ENCODE measurements at regions not wholly inside any gene's neighbourhood (a gene's known extent, or its start where the extent isn't known, plus 50 kb on each side); places are given as distances from the start of the nearest gene placed in this dataset.

GRCh38 chr13:53703371-53704080 is 674.9 kb downstream of the OLFM4 start:
- no peak overlapping the region for H3K4me3 ChIP-seq (ENCODE audit: low read length)
- no peaks in the 10 kb centered on the region for H3K36me3 ChIP-seq (ENCODE audit: control insufficient read depth, insufficient read depth, low read length, severe bottlenecking)
- no peak overlapping the region for H3K9ac ChIP-seq (ENCODE audit: low read length)
- no peaks in the 10 kb centered on the region for H3K27me3 ChIP-seq (replicated peaks; ENCODE audit: control insufficient read depth, insufficient read depth, low read length)
- DNase-seq (ENCODE audit: low read depth): no peak
- H3K4me1 ChIP-seq (ENCODE audit: control insufficient read depth, insufficient read depth, low read length): no peaks in the 10 kb centered on the region
- H3K9me3 ChIP-seq (ENCODE audit: control insufficient read depth, low read length): no peaks in the 10 kb centered on the region

GRCh38 chr13:53719281-53719680 is 690.7 kb downstream of the OLFM4 start:
- H3K27me3 ChIP-seq (replicated peaks; ENCODE audit: control insufficient read depth, insufficient read depth, low read length): no peaks in the 10 kb centered on the region
- peaks cover 16% of the 10 kb centered on the region for H3K9me3 ChIP-seq (ENCODE audit: control insufficient read depth, low read length)
- H3K4me3 ChIP-seq (ENCODE audit: low read length): no peak overlapping the region

DNA sequence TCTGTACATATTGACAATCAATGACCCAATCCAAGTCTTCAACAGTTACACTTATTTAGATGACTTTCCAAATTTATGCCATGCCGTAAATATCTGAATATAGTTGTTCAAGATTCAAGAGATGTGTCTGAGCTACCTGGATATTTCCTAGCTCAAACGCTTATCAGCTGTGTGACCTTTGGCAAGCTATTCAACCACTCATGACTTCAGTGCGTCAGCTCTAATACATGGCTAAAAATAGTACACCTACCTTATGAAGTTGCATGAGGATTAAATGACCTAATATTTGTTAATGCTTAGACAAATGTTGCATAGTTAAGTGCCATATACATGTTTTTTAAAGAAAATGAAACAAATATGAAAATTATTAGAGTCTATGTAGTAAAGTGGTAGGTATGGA is 704.1 kb downstream of the OLFM4 start:
- no peak overlapping the region for H3K4me3 ChIP-seq (ENCODE audit: low read length)
- H3K27me3 ChIP-seq (replicated peaks; ENCODE audit: control insufficient read depth, insufficient read depth, low read length): no peaks in the 10 kb centered on the region
- H3K4me1 ChIP-seq (ENCODE audit: control insufficient read depth, insufficient read depth, low read length): no peaks in the 10 kb centered on the region
- no peak overlapping the region for H3K9ac ChIP-seq (ENCODE audit: low read length)
- no peaks in the 10 kb centered on the region for H3K9me3 ChIP-seq (ENCODE audit: control insufficient read depth, low read length)
- DNase-seq (ENCODE audit: low read depth): no peak
- H3K36me3 ChIP-seq (ENCODE audit: control insufficient read depth, insufficient read depth, low read length, severe bottlenecking): no peaks in the 10 kb centered on the region

More at GRCh38 chr13:53719281-53719680, 690.7 kb downstream of the OLFM4 start:
- no peaks in the 10 kb centered on the region for H3K4me1 ChIP-seq (ENCODE audit: control insufficient read depth, insufficient read depth, low read length)
- H3K36me3 ChIP-seq (ENCODE audit: control insufficient read depth, insufficient read depth, low read length, severe bottlenecking): no peaks in the 10 kb centered on the region
- H3K9ac ChIP-seq (ENCODE audit: low read length): no peak overlapping the region
- no peak for DNase-seq (ENCODE audit: low read depth)

GRCh38 chr13:53743906-53744305 is 715.3 kb downstream of the OLFM4 start:
- Histone ChIP-seq H3K36me3 (ENCODE audit: control insufficient read depth, insufficient read depth, low read length, severe bottlenecking) (no peaks in the 10 kb centered on the region), H3K4me1 (ENCODE audit: control insufficient read depth, insufficient read depth, low read length) (no peaks in the 10 kb centered on the region), H3K27me3 (replicated peaks; ENCODE audit: control insufficient read depth, insufficient read depth, low read length) (no peaks in the 10 kb centered on the region), H3K9ac (ENCODE audit: low read length) (no peak overlapping the region), H3K9me3 (ENCODE audit: control insufficient read depth, low read length) (no peaks in the 10 kb centered on the region), H3K4me3 (ENCODE audit: low read length) (no peak overlapping the region)
- no peak for DNase-seq (ENCODE audit: low read depth)

DNA sequence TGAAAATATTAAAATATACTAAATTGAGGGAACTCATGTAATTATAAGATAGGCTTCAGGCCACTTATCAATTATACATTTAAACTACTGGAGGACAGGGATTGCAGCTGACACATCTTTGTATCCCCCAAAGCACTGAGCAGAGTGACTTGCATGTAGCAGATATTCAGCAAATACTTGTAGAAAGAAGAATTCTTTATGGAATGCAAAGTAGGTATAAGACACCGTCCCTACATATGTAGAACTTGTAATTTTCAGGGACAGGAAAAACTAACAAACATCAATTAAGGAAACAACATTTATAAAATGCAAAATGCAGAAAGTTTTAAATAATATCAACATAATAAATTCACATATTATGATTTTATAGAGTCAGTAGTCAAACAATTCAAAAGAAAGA is 719.2 kb downstream of the OLFM4 start:
- no peaks in the 10 kb centered on the region for H3K36me3 ChIP-seq (ENCODE audit: control insufficient read depth, insufficient read depth, low read length, severe bottlenecking)
- no peak overlapping the region for H3K4me3 ChIP-seq (ENCODE audit: low read length)
- no peaks in the 10 kb centered on the region for H3K4me1 ChIP-seq (ENCODE audit: control insufficient read depth, insufficient read depth, low read length)
- no peak overlapping the region for H3K9ac ChIP-seq (ENCODE audit: low read length)
- no peak for DNase-seq (ENCODE audit: low read depth)
- no peaks in the 10 kb centered on the region for H3K9me3 ChIP-seq (ENCODE audit: control insufficient read depth, low read length)
- H3K27me3 ChIP-seq (replicated peaks; ENCODE audit: control insufficient read depth, insufficient read depth, low read length): no peaks in the 10 kb centered on the region

DNA sequence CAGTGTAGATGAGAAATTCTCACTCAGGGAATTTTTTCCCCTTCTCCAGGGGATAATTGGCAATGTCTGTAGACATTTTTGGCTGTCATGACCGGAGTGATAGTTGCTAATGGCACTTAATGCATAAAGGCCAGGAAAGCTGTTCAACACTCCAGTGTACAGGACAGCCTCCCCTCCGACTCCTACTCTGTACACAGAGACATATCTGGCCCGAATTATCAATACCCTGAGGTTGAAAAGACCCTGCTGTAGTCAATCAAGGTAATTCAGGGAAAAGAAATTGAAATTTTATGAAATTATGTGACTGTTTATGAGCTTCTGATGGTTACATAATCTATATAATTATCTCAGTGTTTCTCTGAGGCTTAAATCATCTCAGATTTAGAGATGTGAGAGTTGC is 720.7 kb downstream of the OLFM4 start:
- Histone ChIP-seq H3K9me3 (ENCODE audit: control insufficient read depth, low read length) (peaks cover 4% of the 10 kb centered on the region), H3K4me1 (ENCODE audit: control insufficient read depth, insufficient read depth, low read length) (no peaks in the 10 kb centered on the region), H3K9ac (ENCODE audit: low read length) (no peak overlapping the region), H3K4me3 (ENCODE audit: low read length) (no peak overlapping the region), H3K36me3 (ENCODE audit: control insufficient read depth, insufficient read depth, low read length, severe bottlenecking) (no peaks in the 10 kb centered on the region), H3K27me3 (replicated peaks; ENCODE audit: control insufficient read depth, insufficient read depth, low read length) (no peaks in the 10 kb centered on the region)
- no peak for DNase-seq (ENCODE audit: low read depth)

DNA sequence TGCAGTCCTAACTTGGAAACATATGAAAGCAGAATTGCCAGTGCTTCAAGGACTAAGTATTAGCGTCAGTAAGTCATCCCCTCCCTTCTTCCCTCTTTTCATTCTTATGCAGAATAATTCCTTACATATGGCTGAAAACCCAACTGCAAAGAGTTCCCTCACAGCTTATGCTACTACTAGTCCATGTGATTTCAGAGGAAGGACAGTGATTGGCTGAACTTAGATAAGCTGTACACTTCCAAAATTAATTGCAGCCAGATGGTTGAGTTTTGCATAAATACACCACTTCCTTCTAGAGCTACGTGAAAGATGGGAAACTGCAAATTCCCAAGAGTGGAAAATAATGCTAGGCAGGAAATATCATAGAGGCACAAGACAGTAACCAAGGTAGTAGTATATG is 730.4 kb downstream of the OLFM4 start:
- Histone ChIP-seq H3K9me3 (ENCODE audit: control insufficient read depth, low read length) (no peaks in the 10 kb centered on the region), H3K36me3 (ENCODE audit: control insufficient read depth, insufficient read depth, low read length, severe bottlenecking) (no peaks in the 10 kb centered on the region), H3K4me1 (ENCODE audit: control insufficient read depth, insufficient read depth, low read length) (no peaks in the 10 kb centered on the region), H3K4me3 (ENCODE audit: low read length) (no peak overlapping the region), H3K9ac (ENCODE audit: low read length) (no peak overlapping the region), H3K27me3 (replicated peaks; ENCODE audit: control insufficient read depth, insufficient read depth, low read length) (no peaks in the 10 kb centered on the region)
- no peak for DNase-seq (ENCODE audit: low read depth)

GRCh38 chr13:53775807-53776206 is 747.2 kb downstream of the OLFM4 start:
- no peaks in the 10 kb centered on the region for H3K9me3 ChIP-seq (ENCODE audit: control insufficient read depth, low read length)
- no peak overlapping the region for H3K4me3 ChIP-seq (ENCODE audit: low read length)
- no peaks in the 10 kb centered on the region for H3K4me1 ChIP-seq (ENCODE audit: control insufficient read depth, insufficient read depth, low read length)
- no peak for DNase-seq (ENCODE audit: low read depth)
- H3K9ac ChIP-seq (ENCODE audit: low read length): no peak overlapping the region
- peaks cover 2% of the 10 kb centered on the region for H3K27me3 ChIP-seq (replicated peaks; ENCODE audit: control insufficient read depth, insufficient read depth, low read length)
- no peaks in the 10 kb centered on the region for H3K36me3 ChIP-seq (ENCODE audit: control insufficient read depth, insufficient read depth, low read length, severe bottlenecking)

GRCh38 chr13:53778937-53779336 is 750.3 kb downstream of the OLFM4 start:
- no peak overlapping the region for H3K4me3 ChIP-seq (ENCODE audit: low read length)
- no peaks in the 10 kb centered on the region for H3K9me3 ChIP-seq (ENCODE audit: control insufficient read depth, low read length)
- H3K9ac ChIP-seq (ENCODE audit: low read length): no peak overlapping the region
- no peaks in the 10 kb centered on the region for H3K36me3 ChIP-seq (ENCODE audit: control insufficient read depth, insufficient read depth, low read length, severe bottlenecking)
- H3K27me3 ChIP-seq (replicated peaks; ENCODE audit: control insufficient read depth, insufficient read depth, low read length): peaks cover 7% of the 10 kb centered on the region
- no peak for DNase-seq (ENCODE audit: low read depth)
- no peaks in the 10 kb centered on the region for H3K4me1 ChIP-seq (ENCODE audit: control insufficient read depth, insufficient read depth, low read length)

DNA sequence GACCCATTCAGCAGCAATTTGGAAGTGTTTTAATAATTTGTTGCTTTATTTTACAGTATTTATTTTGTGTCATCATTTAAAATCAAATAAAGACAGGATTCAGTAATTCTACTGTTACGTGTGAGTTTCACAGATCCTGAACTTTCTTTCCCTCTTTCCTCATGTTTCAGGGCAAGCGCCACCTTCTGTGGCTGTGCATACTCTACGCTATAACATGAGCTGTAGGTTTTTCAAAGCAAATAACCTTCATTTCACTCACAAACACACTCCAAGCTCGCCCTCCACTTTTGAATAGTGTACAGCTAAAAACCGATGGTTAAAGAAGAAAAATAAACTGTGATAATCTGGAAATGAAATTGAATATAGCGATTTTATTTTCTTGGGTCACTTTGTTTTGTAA is 753.3 kb downstream of the OLFM4 start:
- Histone ChIP-seq H3K4me3 (ENCODE audit: low read length) (no peak overlapping the region), H3K9ac (ENCODE audit: low read length) (no peak overlapping the region), H3K27me3 (replicated peaks; ENCODE audit: control insufficient read depth, insufficient read depth, low read length) (peaks cover 7% of the 10 kb centered on the region), H3K9me3 (ENCODE audit: control insufficient read depth, low read length) (no peaks in the 10 kb centered on the region), H3K4me1 (ENCODE audit: control insufficient read depth, insufficient read depth, low read length) (no peaks in the 10 kb centered on the region), H3K36me3 (ENCODE audit: control insufficient read depth, insufficient read depth, low read length, severe bottlenecking) (no peaks in the 10 kb centered on the region)
- no peak for DNase-seq (ENCODE audit: low read depth)

DNA sequence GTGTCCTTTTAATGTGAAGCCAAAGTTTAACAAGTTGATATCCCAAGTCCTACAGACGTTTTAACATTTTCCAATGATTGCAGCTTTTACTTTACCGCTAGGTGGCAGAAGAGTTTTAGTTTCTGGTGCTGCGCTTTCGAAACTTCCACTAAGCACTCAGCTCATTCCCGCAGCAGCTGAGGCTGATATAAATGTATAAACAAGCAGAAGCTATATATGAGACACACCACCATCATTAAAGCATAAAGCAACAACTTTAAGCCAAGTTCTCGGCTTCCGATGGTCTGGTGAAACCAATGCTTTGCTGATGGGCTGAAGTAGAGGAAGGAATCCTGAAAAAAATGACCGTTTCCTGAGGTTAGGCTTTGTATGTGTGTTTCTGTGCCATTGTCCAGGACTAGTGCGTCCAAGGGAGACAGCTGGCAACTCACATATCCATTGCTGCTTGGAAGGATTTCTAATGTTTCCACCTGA is 753.9 kb downstream of the OLFM4 start:
- Histone ChIP-seq H3K36me3 (ENCODE audit: control insufficient read depth, insufficient read depth, low read length, severe bottlenecking) (no peaks in the 10 kb centered on the region), H3K4me3 (ENCODE audit: low read length) (peak overlapping the region; percentile 12), H3K9me3 (ENCODE audit: control insufficient read depth, low read length) (no peaks in the 10 kb centered on the region), H3K27me3 (replicated peaks; ENCODE audit: control insufficient read depth, insufficient read depth, low read length) (peaks cover 7% of the 10 kb centered on the region), H3K4me1 (ENCODE audit: control insufficient read depth, insufficient read depth, low read length) (no peaks in the 10 kb centered on the region), H3K9ac (ENCODE audit: low read length) (no peak overlapping the region)
- DNase-seq (ENCODE audit: low read depth): peak; percentile 81

DNA sequence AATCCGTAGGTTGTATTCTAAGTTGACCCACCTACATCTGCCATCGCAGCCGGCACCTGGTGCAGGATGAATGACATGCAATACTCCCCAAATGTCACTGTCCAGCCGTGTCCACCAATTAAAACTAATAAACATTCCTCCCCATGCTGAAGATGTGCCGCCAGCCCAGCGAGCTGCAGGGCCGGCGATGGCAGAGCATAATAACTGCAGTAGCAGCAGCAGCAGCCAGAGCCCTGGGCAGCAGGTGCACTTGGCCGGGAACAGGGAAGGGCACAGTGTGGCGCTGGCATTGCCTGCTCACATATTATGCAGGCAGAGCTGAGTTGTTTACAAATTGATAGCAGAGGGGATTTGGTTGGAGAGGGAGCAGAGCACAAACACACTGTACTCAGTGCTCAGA is 754.9 kb downstream of the OLFM4 start:
- Histone ChIP-seq H3K9me3 (ENCODE audit: control insufficient read depth, low read length) (no peaks in the 10 kb centered on the region), H3K9ac (ENCODE audit: low read length) (no peak overlapping the region), H3K27me3 (replicated peaks; ENCODE audit: control insufficient read depth, insufficient read depth, low read length) (peaks cover 7% of the 10 kb centered on the region), H3K36me3 (ENCODE audit: control insufficient read depth, insufficient read depth, low read length, severe bottlenecking) (no peaks in the 10 kb centered on the region), H3K4me1 (ENCODE audit: control insufficient read depth, insufficient read depth, low read length) (no peaks in the 10 kb centered on the region), H3K4me3 (ENCODE audit: low read length) (no peak overlapping the region)
- DNase-seq (ENCODE audit: low read depth): no peak

Measured in adipocyte (in vitro differentiated cells).